Tibial nerve (tissue), 4 donors: ENCODE measurements at regions not wholly inside any gene's neighbourhood (a gene's known extent, or its start where the extent isn't known, plus 50 kb on each side); places are given as distances from the start of the nearest gene placed in this dataset.
"Not testable (repeated sequence)": the region's sequence is repeated elsewhere in the genome, so short reads cannot be mapped to it uniquely, and the experiment has no call there.

ENCODE experiments used
- EP300 ChIP-seq, 2 donors: sonication (generic); formaldehyde crosslinking; IDR thresholded peaks; one replicate each; pipeline ENCODE4 v1.6.1; 2017; ENCODE audit warnings: antibody characterized with exemption in 2 of 2, mild to moderate bottlenecking in 1 of 2
- POLR2A ChIP-seq, 2 donors: fragments of 450-650 bp; IDR thresholded peaks; one replicate each; pipeline ENCODE4 v1.6.1; 2017; ENCODE audit warnings: antibody characterized with exemption in 2 of 2, mild to moderate bottlenecking in 2 of 2, moderate library complexity in 2 of 2
- TF ChIP-seq, protein P1 (sequence below), 5 experiments: fragments of 200-600 bp in 3 of 5; fragments of 450-650 bp in 2 of 5; sonication (generic) in 3 of 5; IDR thresholded peaks; one replicate each; pipeline ENCODE4 v1.5.1; 2016 to 2019; ENCODE audit warnings: antibody characterized with exemption in 5 of 5, mild to moderate bottlenecking in 3 of 5, moderate library complexity in 2 of 5

- peak in 1 of 2 donors; percentile 10 for TF ChIP-seq EP300 (IDR thresholded peaks at IDR 0.05)
- TF ChIP-seq, protein P1, sequence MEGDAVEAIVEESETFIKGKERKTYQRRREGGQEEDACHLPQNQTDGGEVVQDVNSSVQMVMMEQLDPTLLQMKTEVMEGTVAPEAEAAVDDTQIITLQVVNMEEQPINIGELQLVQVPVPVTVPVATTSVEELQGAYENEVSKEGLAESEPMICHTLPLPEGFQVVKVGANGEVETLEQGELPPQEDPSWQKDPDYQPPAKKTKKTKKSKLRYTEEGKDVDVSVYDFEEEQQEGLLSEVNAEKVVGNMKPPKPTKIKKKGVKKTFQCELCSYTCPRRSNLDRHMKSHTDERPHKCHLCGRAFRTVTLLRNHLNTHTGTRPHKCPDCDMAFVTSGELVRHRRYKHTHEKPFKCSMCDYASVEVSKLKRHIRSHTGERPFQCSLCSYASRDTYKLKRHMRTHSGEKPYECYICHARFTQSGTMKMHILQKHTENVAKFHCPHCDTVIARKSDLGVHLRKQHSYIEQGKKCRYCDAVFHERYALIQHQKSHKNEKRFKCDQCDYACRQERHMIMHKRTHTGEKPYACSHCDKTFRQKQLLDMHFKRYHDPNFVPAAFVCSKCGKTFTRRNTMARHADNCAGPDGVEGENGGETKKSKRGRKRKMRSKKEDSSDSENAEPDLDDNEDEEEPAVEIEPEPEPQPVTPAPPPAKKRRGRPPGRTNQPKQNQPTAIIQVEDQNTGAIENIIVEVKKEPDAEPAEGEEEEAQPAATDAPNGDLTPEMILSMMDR (IDR thresholded peaks at IDR 0.05): not testable (repeated sequence)
- TF ChIP-seq POLR2A (IDR thresholded peaks at IDR 0.05): not testable (repeated sequence)
These were observed 1942.5 kb downstream of the FOXD4L5 start for GRCh38 chr9:63342528-63342927.
